ENCODE measurements at regions not wholly inside any gene's neighbourhood (a gene's known extent, or its start where the extent isn't known, plus 50 kb on each side); places are given as distances from the start of the nearest gene placed in this dataset.
"Not testable (repeated sequence)": the region's sequence is repeated elsewhere in the genome, so short reads cannot be mapped to it uniquely, and the experiment has no call there.

GRCh38 chr3:6062261-6063187 lies 798.4 kb upstream of the GRM7 start:
- H3K4me1 Mint-ChIP-seq: no peaks in the 10 kb centered on the region
- intact Hi-C loops (cut with micrococcal nuclease): no loop called here
- no peak for ATAC-seq
- peaks cover 18 to 20% of the 10 kb centered on the region in 2 donors for H3K9me3 Mint-ChIP-seq
- no peak overlapping the region for H3K27ac ChIP-seq (ENCODE audit: low read length)
- no peak for DNase-seq
- H3K4me3 Mint-ChIP-seq: no peak overlapping the region
- H3K4me3 ChIP-seq (ENCODE audit: low read length): no peak overlapping the region
- H3K27ac Mint-ChIP-seq: no peak overlapping the region
- H3K36me3 Mint-ChIP-seq: peaks cover 6% of the 10 kb centered on the region
- H3K27me3 Mint-ChIP-seq (ENCODE audit: low read depth in 2 of 2): no peaks in the 10 kb centered on the region
- no peak for TF ChIP-seq CTCF (IDR thresholded peaks at IDR 0.05)
- no peaks in the 10 kb centered on the region for H3K36me3 ChIP-seq (ENCODE audit: control insufficient read depth, insufficient read depth, low read length)
- 76% methylated on average over 5 of the region's 6 CpGs for WGBS (ENCODE audit: insufficient coverage)
- no peaks in the 10 kb centered on the region for H3K27me3 ChIP-seq (ENCODE audit: control insufficient read depth, insufficient read depth, low read length)
- H3K9me3 ChIP-seq (ENCODE audit: control insufficient read depth, insufficient read depth, low read length): no peaks in the 10 kb centered on the region
- H3K4me1 ChIP-seq (ENCODE audit: control insufficient read depth, insufficient read depth, low read length): no peaks in the 10 kb centered on the region

- Histone ChIP-seq H3K27me3 (ENCODE audit: control insufficient read depth, insufficient read depth, low read length) (no peaks in the 10 kb centered on the region), H3K4me3 (ENCODE audit: low read length) (no peak overlapping the region), H3K9me3 (ENCODE audit: control insufficient read depth, insufficient read depth, low read length) (peaks cover 3% of the 10 kb centered on the region), H3K36me3 (ENCODE audit: control insufficient read depth, insufficient read depth, low read length) (no peaks in the 10 kb centered on the region), H3K27ac (ENCODE audit: low read length) (no peak overlapping the region), H3K4me1 (ENCODE audit: control insufficient read depth, insufficient read depth, low read length) (no peaks in the 10 kb centered on the region)
- H3K9me3 Mint-ChIP-seq: peaks cover 3 to 10% of the 10 kb centered on the region in 2 donors
- WGBS (ENCODE audit: insufficient coverage): 50% methylated on average over 2 of the region's 2 CpGs
- H3K36me3 Mint-ChIP-seq: no peaks in the 10 kb centered on the region
- H3K4me1 Mint-ChIP-seq: no peaks in the 10 kb centered on the region
- H3K4me3 Mint-ChIP-seq: no peak overlapping the region
- ATAC-seq (no peak), DNase-seq (no peak)
- H3K27me3 Mint-ChIP-seq (ENCODE audit: low read depth in 2 of 2): no peaks in the 10 kb centered on the region
- intact Hi-C loops (cut with micrococcal nuclease): no loop called here
- TF ChIP-seq CTCF (IDR thresholded peaks at IDR 0.05): no peak
- no peak overlapping the region for H3K27ac Mint-ChIP-seq
These were observed 794.5 kb upstream of the GRM7 start for GRCh38 chr3:6066397-6066796.

GRCh38 chr3:6066868-6067578 lies 793.9 kb upstream of the GRM7 start:
- H3K27ac ChIP-seq (ENCODE audit: low read length); intact Hi-C loops (cut with micrococcal nuclease); H3K4me1 ChIP-seq (ENCODE audit: control insufficient read depth, insufficient read depth, low read length); H3K27me3 Mint-ChIP-seq (ENCODE audit: low read depth in 2 of 2); H3K36me3 ChIP-seq (ENCODE audit: control insufficient read depth, insufficient read depth, low read length); H3K27ac Mint-ChIP-seq; H3K4me3 ChIP-seq (ENCODE audit: low read length); H3K4me3 Mint-ChIP-seq; H3K27me3 ChIP-seq (ENCODE audit: control insufficient read depth, insufficient read depth, low read length); ATAC-seq; H3K4me1 Mint-ChIP-seq; H3K36me3 Mint-ChIP-seq; DNase-seq; H3K9me3 ChIP-seq (ENCODE audit: control insufficient read depth, insufficient read depth, low read length): not testable (repeated sequence)
- peaks cover 3 to 10% of the 10 kb centered on the region in 2 donors for H3K9me3 Mint-ChIP-seq
- 89% methylated on average over 16 of the region's 17 CpGs for WGBS (ENCODE audit: insufficient coverage)

- no peak overlapping the region for H3K4me3 Mint-ChIP-seq
These were observed 786.0 kb upstream of the GRM7 start for GRCh38 chr3:6074952-6075351.

More at GRCh38 chr3:6074952-6075351, 786.0 kb upstream of the GRM7 start:
- whole genome bisulfite sequencing (ENCODE audit: insufficient coverage): 73% methylated on average over 2 of the region's 2 CpGs
- Histone ChIP-seq H3K9me3 (ENCODE audit: control insufficient read depth, insufficient read depth, low read length) (peaks cover 5% of the 10 kb centered on the region), H3K4me3 (ENCODE audit: low read length) (no peak overlapping the region), H3K27ac (ENCODE audit: low read length) (no peak overlapping the region), H3K36me3 (ENCODE audit: control insufficient read depth, insufficient read depth, low read length) (no peaks in the 10 kb centered on the region), H3K4me1 (ENCODE audit: control insufficient read depth, insufficient read depth, low read length) (no peaks in the 10 kb centered on the region), H3K27me3 (ENCODE audit: control insufficient read depth, insufficient read depth, low read length) (no peaks in the 10 kb centered on the region)
- no peak for ATAC-seq
- Mint-ChIP-seq H3K9me3 (peaks cover 18 to 20% of the 10 kb centered on the region in 2 donors), H3K4me1 (no peaks in the 10 kb centered on the region), H3K27ac (no peak overlapping the region), H3K36me3 (peaks cover 8% of the 10 kb centered on the region), H3K27me3 (ENCODE audit: low read depth in 2 of 2) (no peaks in the 10 kb centered on the region)
- no peak for TF ChIP-seq CTCF (IDR thresholded peaks at IDR 0.05)
- DNase-seq: no peak
- intact Hi-C loops (cut with micrococcal nuclease): no loop called here

Data from natural killer cell (primary cell).